C4-2B (cell line): ENCODE measurements at regions not wholly inside any gene's neighbourhood (a gene's known extent, or its start where the extent isn't known, plus 50 kb on each side); places are given as distances from the start of the nearest gene placed in this dataset.

ENCODE experiments used
- ZFX ChIP-seq: fragments of 450-650 bp; IDR thresholded peaks from 2 replicates; pipeline ENCODE4 v1.6.1; 2017
- TF ChIP-seq, protein P1 (sequence below): fragments of 450-650 bp; conservative IDR thresholded peaks from 2 replicates; pipeline ENCODE4 v1.5.1; 2017; ENCODE audit warnings: mild to moderate bottlenecking

DNA sequence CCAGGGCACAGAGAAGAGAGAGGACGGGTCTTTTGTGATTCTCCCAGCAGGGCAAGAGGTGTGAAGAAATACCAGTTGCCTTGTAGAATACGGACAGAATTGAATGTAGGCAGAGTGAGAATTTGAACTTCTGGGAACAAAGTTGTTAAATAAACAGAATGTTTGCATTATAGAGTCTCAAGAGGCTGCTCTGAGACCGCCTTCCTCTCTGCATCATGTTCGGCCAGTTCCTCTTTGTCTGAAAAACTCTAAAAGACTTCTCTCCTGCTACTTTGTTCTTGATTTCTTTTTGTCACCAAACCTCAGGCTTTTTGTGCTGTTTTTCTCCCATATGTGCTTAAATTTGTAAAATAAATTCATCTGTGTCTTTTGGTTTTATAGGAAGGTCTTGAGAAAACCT lies 256.4 kb downstream of the DLEU7 start:
- TF ChIP-seq, protein P1, sequence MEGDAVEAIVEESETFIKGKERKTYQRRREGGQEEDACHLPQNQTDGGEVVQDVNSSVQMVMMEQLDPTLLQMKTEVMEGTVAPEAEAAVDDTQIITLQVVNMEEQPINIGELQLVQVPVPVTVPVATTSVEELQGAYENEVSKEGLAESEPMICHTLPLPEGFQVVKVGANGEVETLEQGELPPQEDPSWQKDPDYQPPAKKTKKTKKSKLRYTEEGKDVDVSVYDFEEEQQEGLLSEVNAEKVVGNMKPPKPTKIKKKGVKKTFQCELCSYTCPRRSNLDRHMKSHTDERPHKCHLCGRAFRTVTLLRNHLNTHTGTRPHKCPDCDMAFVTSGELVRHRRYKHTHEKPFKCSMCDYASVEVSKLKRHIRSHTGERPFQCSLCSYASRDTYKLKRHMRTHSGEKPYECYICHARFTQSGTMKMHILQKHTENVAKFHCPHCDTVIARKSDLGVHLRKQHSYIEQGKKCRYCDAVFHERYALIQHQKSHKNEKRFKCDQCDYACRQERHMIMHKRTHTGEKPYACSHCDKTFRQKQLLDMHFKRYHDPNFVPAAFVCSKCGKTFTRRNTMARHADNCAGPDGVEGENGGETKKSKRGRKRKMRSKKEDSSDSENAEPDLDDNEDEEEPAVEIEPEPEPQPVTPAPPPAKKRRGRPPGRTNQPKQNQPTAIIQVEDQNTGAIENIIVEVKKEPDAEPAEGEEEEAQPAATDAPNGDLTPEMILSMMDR, result no peak
- TF ChIP-seq ZFX, result no peak
